Spleen (tissue), 7 donors: ENCODE measurements at regions not wholly inside any gene's neighbourhood (a gene's known extent, or its start where the extent isn't known, plus 50 kb on each side); places are given as distances from the start of the nearest gene placed in this dataset.

ENCODE experiments used
- POLR2A ChIP-seq, 3 donors: fragments of 450-650 bp; IDR thresholded peaks; one replicate each; pipeline ENCODE4 v1.5.1; 2017; ENCODE audit warnings: antibody characterized with exemption in 3 of 3, mild to moderate bottlenecking in 1 of 3
- POLR2AphosphoS5 ChIP-seq, 3 donors: sonication (generic); formaldehyde crosslinking; IDR thresholded peaks; one replicate each; pipeline ENCODE4 v1.5.1; 2017; ENCODE audit warnings: antibody characterized with exemption in 3 of 3
- TF ChIP-seq, protein P1 (sequence below), 11 experiments: fragments of 200-600 bp in 7 of 11; fragments of 450-650 bp in 4 of 11; sonication (generic) in 4 of 11; IDR thresholded peaks in 8 of 11; conservative IDR thresholded peaks in 3 of 11; 1 replicate in 7 of 11; 2 replicates in 4 of 11; pipeline versions ENCODE4 v1.4.0 to v1.8.0; 2016 to 2021; ENCODE audit warnings: antibody characterized with exemption in 11 of 11, inconsistent platforms in 4 of 11, mild to moderate bottlenecking in 1 of 11
- donor health status: DM: no; HTN: no; CAD: no; lungs with moderate emphysema.
- donor health status: DM: no; HTN: no; CAD: no.
- donor health status: DM: no; HTN: no; CAD: no.

DNA sequence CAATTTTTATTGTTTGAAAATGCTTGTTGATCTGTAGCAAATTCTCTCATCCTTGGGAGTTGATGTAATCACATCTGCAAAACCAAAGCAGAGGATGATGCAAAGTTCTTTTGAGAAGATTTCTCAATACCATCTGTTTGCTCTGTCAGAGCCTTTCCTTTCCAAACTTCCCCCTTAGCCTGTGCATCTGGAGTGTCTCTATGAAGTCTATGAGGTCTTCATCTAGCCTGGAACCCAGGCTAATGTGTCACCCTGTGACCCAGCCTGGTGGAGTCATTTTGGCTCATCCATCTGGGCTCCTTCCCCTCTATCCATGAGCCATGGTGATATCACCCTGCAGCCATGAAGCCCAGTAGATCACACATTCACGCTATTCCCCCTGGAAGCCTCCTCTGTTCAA, 123.2 kb upstream of the SLC7A14 start:
- TF ChIP-seq POLR2AphosphoS5 (IDR thresholded peaks at IDR 0.05) = no peak
- TF ChIP-seq, protein P1, sequence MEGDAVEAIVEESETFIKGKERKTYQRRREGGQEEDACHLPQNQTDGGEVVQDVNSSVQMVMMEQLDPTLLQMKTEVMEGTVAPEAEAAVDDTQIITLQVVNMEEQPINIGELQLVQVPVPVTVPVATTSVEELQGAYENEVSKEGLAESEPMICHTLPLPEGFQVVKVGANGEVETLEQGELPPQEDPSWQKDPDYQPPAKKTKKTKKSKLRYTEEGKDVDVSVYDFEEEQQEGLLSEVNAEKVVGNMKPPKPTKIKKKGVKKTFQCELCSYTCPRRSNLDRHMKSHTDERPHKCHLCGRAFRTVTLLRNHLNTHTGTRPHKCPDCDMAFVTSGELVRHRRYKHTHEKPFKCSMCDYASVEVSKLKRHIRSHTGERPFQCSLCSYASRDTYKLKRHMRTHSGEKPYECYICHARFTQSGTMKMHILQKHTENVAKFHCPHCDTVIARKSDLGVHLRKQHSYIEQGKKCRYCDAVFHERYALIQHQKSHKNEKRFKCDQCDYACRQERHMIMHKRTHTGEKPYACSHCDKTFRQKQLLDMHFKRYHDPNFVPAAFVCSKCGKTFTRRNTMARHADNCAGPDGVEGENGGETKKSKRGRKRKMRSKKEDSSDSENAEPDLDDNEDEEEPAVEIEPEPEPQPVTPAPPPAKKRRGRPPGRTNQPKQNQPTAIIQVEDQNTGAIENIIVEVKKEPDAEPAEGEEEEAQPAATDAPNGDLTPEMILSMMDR (IDR thresholded peaks at IDR 0.05 in 8 of 11, conservative IDR thresholded peaks at IDR 0.05 in 3 of 11) = no peak
- TF ChIP-seq POLR2A (IDR thresholded peaks at IDR 0.05) = no peak
